Thyroid gland (tissue), 4 donors: ENCODE measurements at regions not wholly inside any gene's neighbourhood (a gene's known extent, or its start where the extent isn't known, plus 50 kb on each side); places are given as distances from the start of the nearest gene placed in this dataset.

Source experiments
- DNase-seq, 2 donors: peaks; one replicate each; pipeline ENCODE4 v3.0.0-alpha.2; 2019
- H3K27ac ChIP-seq, 3 donors: fragments of 200-600 bp; sonication (generic); 1 replicate in 2 of 3; 2 replicates in 1 of 3; pipeline ENCODE4 v1.5.1; 2016 to 2019; ENCODE audit warnings: mild to moderate bottlenecking in 1 of 3, moderate library complexity in 1 of 3
- H3K27me3 ChIP-seq: fragments of 200-600 bp; sonication (generic); one replicate; pipeline ENCODE4 v1.5.1; 2019
- H3K36me3 ChIP-seq, 2 donors: fragments of 200-600 bp; sonication (generic); one replicate each; pipeline ENCODE4 v1.5.1; 2016 to 2019
- H3K4me1 ChIP-seq, 2 donors: fragments of 200-600 bp; sonication (generic); one replicate each; pipeline ENCODE4 v1.5.1; 2017 to 2019
- H3K4me3 ChIP-seq, 3 donors: fragments of 200-600 bp; sonication (generic); replicated peaks in 1 of 3; 1 replicate in 2 of 3; 2 replicates in 1 of 3; pipeline ENCODE4 v1.5.1; 2016; ENCODE audit warnings: mild to moderate bottlenecking in 1 of 3
- H3K9me3 ChIP-seq: fragments of 200-600 bp; sonication (generic); one replicate; pipeline ENCODE4 v1.5.1; 2017
- CTCF ChIP-seq, 6 experiments: fragments of 200-600 bp in 3 of 6; fragments of 450-650 bp in 3 of 6; sonication (generic) in 3 of 6; IDR thresholded peaks; one replicate each; pipeline ENCODE4 v1.5.1; 2016 to 2019; ENCODE audit warnings: antibody characterized with exemption in 6 of 6, mild to moderate bottlenecking in 2 of 6, inconsistent platforms in 1 of 6, moderate library complexity in 1 of 6
- POLR2A ChIP-seq, 2 donors: fragments of 450-650 bp; IDR thresholded peaks; one replicate each; pipeline ENCODE4 v1.6.1; 2017; ENCODE audit warnings: antibody characterized with exemption in 2 of 2, mild to moderate bottlenecking in 2 of 2, moderate library complexity in 1 of 2
- WGBS, 2 donors: methylation state at CpG; one replicate each; pipeline ENCODE4 v1.1.5; 2017; 5-methylcytosine and 5-hydroxymethylcytosine counted together
- intact Hi-C: fragments of 100-400 bp; cut with DNase I; formaldehyde crosslinking; loops from one replicate; pipeline ENCODE4 v1.15.1; 2023

- no peaks in the 10 kb centered on the region for H3K36me3 ChIP-seq
- intact Hi-C loops, result no loop called here
- H3K27ac ChIP-seq, result no peak overlapping the region
- no peak overlapping the region for H3K4me3 ChIP-seq
- no peaks in the 10 kb centered on the region for H3K9me3 ChIP-seq
- TF ChIP-seq CTCF (IDR thresholded peaks at IDR 0.05) (no peak), POLR2A (IDR thresholded peaks at IDR 0.05) (no peak)
- no peak for DNase-seq
- no peaks in the 10 kb centered on the region for H3K4me1 ChIP-seq
- WGBS, 2 donors, result 75 to 77% methylated on average over 8 of the region's 8 CpGs
- no peaks in the 10 kb centered on the region for H3K27me3 ChIP-seq
These were observed 600.7 kb upstream of the PTGER4 start for GRCh38 chr5:40078898-40079575.

DNA sequence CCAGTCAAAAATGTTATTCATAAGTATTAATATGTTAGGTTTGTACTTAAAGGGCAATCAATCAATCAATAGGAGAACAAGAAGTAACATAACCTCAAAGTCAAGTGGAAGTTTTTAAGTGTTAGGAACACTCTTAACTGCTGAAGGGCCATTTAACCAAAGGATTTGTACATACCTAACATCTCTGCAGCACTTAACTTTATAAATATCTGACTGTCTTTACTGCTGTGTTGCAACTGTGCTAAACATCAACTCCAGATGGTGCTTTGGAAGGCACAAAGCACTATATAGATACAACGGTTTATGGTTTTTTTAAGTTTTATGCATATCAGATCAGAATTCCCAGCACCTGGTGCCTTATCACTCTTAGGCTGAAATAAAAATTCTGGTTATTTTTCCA, 604.9 kb upstream of the PTGER4 start:
- intact Hi-C loops, result no loop called here
- H3K4me3 ChIP-seq, result no peak overlapping the region
- no peak for DNase-seq
- H3K27ac ChIP-seq, result no peak overlapping the region
- 23 to 57% methylated on average over 1 of the region's 1 CpG for WGBS, 2 donors
- TF ChIP-seq CTCF (IDR thresholded peaks at IDR 0.05), result no peak
- no peak for TF ChIP-seq POLR2A (IDR thresholded peaks at IDR 0.05)
- H3K9me3 ChIP-seq, result no peaks in the 10 kb centered on the region
- no peaks in the 10 kb centered on the region for H3K4me1 ChIP-seq
- no peaks in the 10 kb centered on the region for H3K27me3 ChIP-seq
- H3K36me3 ChIP-seq, result no peaks in the 10 kb centered on the region

DNA sequence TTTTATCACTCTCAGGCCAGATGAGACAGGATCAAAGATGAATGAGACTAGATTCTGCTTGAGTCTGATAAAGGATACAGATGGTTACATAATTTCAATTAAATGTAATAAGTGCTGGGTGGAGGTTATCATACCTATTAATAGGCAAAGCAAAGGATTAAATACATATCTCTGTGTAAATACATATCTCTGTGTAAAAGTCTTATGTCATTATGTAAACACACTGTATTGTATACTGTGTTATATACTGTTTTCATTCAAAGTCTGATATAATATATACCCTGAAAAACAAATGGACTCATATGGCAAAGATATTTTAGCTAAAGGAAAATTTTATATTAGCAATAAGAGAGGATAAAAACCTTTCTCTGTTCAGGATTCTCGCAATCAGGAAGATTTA, 605.8 kb upstream of the PTGER4 start:
- TF ChIP-seq CTCF (IDR thresholded peaks at IDR 0.05) (no peak), POLR2A (IDR thresholded peaks at IDR 0.05) (no peak)
- no peaks in the 10 kb centered on the region for H3K4me1 ChIP-seq
- intact Hi-C loops, result no loop called here
- no peaks in the 10 kb centered on the region for H3K9me3 ChIP-seq
- H3K36me3 ChIP-seq, result no peaks in the 10 kb centered on the region
- no peaks in the 10 kb centered on the region for H3K27me3 ChIP-seq
- 94 to 98% methylated on average over 1 of the region's 1 CpG for WGBS, 2 donors
- H3K27ac ChIP-seq, result no peak overlapping the region
- no peak for DNase-seq
- no peak overlapping the region for H3K4me3 ChIP-seq

DNA sequence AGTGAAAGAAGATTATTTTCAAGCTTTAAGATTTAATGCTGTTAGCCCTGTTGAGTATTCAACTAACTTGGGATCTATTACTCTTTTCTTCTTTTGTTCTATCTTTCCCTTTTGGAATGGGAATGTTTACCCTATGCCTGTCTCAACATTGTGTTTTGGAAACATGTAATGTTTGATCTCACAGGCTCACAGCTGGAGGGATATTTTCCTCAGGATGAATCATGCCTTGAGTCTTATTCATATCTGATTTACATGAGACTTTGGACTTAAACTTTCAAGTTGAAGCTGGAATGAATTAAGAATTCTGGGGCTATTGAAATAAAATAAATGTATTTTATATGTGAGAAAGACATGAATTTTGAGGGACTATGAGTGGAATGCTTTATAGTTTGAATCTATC, 607.8 kb upstream of the PTGER4 start:
- Histone ChIP-seq H3K36me3 (no peaks in the 10 kb centered on the region), H3K9me3 (no peaks in the 10 kb centered on the region), H3K4me3 (no peak overlapping the region), H3K27ac (no peak overlapping the region), H3K27me3 (no peaks in the 10 kb centered on the region), H3K4me1 (no peaks in the 10 kb centered on the region)
- intact Hi-C loops, result no loop called here
- TF ChIP-seq CTCF (IDR thresholded peaks at IDR 0.05) (no peak), POLR2A (IDR thresholded peaks at IDR 0.05) (no peak)
- DNase-seq, result no peak

DNA sequence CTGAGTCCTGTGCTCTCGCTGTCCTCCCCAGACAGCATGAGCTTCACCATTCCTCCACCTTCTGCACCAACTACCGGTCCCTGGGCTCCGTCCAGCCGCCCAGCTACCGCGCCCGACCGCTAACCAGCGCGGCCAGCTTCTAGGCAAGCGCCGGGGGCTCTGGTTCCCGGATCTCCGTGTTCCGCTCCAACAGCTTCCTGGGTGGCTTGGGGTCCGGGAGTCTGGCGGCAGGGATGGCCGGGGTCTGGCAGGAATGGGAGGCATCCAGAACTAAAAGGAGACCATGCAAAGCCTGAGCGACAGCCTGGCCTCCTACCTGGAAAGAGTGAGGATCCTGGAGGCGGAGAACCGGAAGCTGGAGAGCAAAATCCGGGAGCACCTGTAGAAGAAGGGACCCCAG, 613.1 kb upstream of the PTGER4 start:
- no peak for DNase-seq
- intact Hi-C loops, result no loop called here
- Histone ChIP-seq H3K4me1 (no peaks in the 10 kb centered on the region), H3K4me3 (no peak overlapping the region), H3K27ac (no peak overlapping the region), H3K36me3 (no peaks in the 10 kb centered on the region), H3K9me3 (no peaks in the 10 kb centered on the region), H3K27me3 (no peaks in the 10 kb centered on the region)
- TF ChIP-seq CTCF (IDR thresholded peaks at IDR 0.05) (no peak), POLR2A (IDR thresholded peaks at IDR 0.05) (no peak)
- 96% methylated on average over 22 of the region's 22 CpGs for WGBS, 2 donors
